ENCODE measurements at regions not wholly inside any gene's neighbourhood (a gene's known extent, or its start where the extent isn't known, plus 50 kb on each side); places are given as distances from the start of the nearest gene placed in this dataset.

DNA sequence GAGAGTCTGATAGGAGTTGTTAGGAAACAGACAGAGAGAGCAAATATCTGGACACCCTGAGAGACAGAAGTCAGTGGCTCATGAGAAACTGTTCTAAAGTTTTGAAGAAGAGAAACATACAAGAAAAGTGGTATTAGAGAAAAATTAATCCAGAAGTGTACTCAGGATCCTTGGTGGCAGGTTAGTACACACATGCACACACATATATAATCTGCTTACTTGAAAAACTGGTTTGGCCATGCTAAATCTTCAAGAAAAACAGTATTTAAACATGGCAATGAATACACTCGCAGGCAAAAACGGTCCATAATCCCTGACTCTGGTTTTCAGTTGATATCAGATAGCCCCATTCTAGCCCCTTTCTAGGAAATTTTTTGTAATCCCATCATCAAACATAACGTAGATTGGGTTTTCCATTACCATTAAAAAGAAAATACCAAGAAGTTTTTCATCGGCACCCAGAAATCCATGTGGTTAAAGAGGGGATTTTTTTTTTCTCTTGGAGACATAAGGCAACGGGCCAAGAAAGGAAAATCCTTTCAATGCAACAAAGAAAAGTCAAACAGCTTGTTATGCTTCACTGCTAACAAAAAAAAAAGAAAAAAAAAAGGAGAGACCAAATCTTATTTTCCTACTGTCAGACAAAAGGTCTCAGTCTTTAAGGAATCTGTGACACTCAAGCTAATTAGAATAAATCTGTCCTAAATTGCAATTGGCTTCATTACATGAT, 178.0 kb upstream of the MIR17HG start:
- no peak for DNase-seq

DNA sequence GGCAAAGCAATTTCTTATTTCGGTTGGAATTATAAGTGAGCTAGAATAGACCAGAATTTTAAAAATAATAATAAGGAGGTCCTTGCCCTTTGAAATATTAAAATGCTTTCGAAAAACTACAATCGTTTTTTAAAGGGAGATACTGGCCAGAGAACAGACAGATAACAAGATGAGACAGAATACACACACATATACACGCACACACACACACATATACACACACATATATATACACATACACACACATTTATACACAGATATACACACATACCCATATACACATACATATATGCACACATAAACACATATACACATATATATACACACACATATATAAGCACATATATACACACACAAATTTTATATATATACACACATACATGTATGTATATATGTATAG, 175.3 kb upstream of the MIR17HG start:
- no peak for DNase-seq

DNA sequence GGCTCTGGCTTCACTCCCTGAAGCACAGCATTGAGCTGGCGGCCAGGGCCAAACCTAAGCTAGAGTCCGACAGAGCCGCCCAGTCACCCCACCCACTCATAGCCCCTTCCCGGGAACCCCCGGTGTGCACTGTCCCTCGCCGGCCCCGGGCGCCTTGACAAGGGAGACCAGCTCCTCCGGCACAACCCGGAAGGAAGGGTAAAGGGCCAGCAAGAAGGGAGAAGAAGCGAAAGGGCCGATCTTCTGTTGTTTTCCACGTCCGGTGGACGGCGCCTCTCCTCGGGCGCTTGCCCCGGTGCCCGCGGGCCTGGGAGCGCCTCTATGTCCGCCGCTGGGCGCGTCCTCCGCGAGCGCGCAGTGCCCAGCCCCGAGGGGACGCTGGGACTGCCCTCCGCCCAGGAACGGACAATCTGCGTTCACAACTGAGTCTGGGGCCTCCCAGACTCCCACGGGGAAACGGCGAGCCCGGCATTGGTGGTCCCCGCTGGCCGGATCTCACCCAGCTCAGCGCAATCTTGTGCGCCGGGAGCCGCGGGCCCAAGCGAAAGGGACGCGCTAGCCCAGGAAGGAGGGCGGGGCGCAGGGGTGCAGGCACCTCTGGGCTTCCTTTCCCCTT, 172.5 kb upstream of the MIR17HG start:
- DNase-seq = no peak

DNA sequence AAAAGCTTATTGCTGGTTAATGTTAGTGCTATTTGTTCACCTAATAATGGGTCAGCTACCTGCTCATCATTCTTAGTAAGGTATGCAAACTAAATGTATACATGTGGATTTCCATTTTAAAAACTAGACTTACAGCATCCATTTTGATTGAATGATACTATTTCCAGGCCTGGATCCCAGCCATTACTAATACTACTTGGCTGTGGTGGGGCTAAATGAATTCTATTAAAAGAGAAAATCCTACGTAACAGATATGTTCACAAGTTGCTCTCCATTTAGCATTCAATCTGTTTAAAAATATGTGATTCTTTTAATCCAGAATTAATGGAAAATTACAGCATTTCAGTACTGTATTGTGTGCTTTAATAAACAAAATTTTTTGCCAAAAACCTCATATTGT, 169.4 kb upstream of the MIR17HG start:
- no peak for DNase-seq

DNA sequence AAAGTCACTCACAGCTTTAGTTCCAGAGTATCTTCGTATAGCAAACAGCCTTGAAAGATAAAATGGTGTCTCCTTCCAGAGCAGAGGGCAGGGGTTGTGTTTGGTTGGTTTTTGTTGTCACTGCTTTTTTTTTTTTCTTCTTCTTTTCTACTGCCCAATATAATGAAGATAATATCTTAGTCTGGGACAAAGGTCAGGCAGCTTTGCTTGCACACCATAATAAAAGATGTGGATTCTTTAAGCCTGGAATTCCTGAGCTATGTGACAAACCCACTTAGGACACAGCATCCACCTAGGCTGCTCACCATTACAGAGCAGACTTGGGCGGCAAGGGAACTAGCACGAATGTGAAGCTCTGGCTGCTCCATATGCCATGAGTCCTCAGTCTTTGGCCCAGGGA, 165.6 kb upstream of the MIR17HG start:
- no peak for DNase-seq

DNA sequence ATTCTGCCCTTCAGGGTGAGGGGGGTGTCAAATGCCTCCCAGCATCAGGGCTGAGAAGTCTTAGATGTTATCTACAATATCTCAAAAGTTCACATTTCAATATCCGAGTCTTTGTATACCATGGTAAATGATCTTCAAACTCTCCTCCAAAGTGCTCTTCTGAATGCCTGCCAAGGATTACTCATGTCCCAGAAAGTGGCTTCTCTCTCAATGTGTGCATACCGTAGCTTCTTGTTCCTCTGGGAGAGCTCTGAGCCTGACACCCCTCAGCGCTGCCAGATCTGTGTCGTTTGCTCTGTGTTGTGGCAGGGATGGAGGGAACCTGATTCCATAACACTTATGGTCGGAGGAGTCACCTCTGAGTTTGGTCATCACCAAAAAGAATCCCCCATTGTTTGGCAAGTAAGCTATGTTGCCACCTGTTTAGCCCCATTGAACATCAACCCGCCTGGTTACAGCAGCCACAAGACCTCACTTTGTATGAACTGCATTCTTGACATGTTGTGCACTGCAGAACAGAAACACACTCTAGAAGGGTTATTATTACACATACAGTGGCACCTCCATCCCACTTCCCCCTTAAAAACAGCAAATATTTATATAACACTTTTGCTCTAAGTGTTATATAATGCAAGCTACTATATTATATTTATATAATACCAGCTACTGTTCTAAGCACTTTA, 163.1 kb upstream of the MIR17HG start:
- DNase-seq = no peak

GRCh38 chr13:91185294-91185863, 162.1 kb upstream of the MIR17HG start:
- DNase-seq = no peak

- no peak for DNase-seq
Measured at GRCh38 chr13:91187522-91187921, 160.0 kb upstream of the MIR17HG start.

DNA sequence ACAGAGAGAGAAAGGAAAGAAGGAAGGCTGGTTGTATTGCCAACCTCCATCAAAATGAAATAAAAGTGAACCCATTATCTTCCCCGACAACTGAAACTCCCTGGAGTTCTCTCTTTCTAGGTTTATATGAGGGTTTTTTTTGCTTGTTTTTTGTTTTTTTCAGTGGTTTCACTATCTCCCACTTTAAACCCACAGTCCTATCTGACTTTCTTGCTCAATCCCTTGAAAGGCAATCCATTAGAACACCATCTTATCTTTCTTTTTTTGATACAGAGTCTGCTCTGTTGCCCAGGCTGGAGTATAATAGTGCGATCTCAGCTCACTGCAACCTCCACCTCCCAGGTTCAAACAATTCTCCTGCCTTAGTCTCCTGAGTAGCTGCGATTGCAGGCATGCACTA, 158.0 kb upstream of the MIR17HG start:
- DNase-seq = no peak

DNA sequence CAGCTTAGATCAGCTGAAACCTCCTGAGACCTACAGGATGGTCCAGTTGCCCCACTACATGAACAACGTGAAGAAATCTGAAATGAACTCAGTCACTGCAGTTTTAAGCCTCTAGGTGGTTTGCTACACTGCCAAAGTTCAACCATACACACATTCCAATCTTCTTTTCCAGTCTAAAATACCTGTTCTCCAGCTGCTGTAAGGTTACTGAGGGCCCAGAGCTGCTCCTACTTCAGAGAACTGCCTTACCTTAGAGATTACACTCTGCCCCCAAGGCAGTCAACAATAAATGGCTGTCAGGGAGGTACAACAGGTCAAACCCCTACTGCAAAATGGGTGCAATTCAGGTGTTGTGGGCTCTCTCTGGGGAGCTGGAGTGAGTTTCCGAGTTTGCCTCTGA, 154.1 kb upstream of the MIR17HG start:
- DNase-seq = no peak

DNA sequence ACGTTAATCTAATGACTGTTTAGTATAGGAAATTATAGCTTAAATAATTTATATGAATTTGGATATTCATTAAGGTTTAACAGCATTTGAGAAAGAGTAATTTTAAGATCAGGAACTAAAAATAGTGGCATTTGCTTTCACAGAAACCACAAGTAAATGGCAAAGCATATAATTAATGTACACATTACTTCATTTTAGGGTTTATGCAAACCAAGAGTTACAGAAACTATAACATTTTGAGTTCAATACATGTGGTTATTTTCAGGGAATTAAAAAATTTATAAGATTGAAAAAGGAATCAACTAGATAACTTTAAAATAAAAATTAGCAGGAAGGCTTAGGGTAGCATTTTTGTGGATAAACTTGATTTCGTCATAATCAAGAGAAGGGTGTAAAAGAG, 151.7 kb upstream of the MIR17HG start:
- DNase-seq = no peak

GRCh38 chr13:91196958-91197357, 150.5 kb upstream of the MIR17HG start:
- DNase-seq = no peak

DNA sequence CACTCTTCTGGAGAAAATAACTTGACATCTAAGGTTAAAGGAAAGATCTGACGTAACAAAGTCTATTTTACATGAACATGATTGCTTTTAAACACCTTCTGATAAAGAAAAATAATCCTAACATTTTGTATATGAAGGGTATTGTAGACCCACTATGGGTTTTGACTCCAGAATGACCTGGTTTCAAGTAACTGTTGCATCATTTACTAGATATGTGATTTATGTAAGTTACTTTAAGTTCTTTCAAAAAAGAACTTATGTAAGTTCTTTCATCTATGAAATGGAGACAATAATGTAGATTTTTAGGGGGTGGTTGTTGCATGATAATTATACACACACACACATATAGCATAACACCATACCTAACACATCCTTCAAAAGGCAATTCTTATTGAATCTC, 147.6 kb upstream of the MIR17HG start:
- DNase-seq = no peak

DNA sequence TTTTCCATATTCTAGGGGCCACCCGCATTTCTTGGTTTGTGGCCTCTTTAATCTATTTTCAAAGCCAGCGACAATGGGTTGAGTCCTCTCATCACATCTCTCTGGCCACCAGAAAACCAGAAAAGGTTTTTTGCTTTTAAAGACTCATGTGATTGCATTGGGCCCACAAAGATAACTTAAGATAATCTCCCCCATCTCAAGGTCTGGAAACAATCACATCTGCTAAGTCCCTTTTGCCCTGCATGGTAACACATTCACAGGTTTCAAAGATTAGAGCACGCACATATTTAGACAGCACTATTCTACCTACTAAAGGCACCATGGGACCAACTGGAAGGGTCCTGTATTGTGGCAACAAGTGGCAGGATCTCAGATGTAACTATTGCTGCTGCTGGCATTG, 147.0 kb upstream of the MIR17HG start:
- no peak for DNase-seq

DNA sequence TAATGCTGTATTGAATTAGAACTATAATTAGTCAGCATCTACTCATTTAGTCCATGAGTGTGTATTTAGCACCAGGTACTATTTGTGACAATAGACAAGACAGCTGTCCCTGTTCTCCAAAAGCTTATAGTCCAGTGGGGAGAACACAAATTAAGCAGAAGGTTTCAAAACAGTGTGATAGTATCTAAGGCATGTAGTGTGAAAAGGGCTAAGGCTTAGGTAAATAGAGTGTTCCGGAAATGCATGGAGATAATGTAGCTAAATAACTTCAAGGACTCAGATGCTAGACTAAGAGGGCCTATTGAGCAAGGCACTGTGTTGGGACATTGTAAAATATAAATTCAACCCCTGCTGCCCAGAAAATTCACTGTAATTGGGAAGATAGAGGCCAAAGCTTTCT, 144.1 kb upstream of the MIR17HG start:
- no peak for DNase-seq

DNA sequence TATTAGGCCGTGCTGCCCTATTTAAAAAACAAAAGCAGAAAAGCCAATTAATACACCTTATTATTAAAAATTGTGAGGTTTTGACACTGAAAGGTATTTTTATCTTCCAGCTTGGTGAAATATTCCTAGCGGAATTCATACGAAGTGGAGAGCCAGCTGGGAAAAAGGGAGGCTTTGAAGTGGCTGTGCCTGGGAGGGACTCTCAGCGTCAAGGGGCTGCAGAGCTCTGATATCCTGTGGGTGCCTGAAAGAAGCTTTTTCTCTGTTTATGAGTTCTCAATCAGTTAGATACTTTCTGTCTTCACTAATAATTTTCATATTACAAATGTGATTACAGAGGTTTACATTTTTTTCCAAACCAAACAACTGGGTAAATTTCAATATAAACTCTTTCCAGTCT, 140.2 kb upstream of the MIR17HG start:
- DNase-seq = no peak

DNA sequence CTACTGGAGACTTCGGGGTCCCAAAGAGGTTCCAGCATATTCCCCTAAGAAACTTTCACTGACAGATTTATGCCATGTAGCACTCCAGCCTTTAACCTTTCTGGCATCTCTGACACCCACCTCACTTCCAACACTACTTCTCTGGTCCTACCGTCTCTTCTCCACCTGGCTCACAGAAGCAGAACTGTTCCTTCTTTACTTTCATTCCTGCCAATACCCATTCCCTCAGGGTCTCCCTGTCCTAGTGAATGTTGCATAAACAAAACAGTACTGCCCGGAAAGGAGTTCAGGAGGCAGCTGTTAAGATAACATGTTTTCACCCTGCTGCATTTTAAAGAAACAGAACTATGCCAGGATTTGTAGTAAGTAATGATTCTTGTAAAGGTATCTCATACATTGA, 136.0 kb upstream of the MIR17HG start:
- no peak for DNase-seq

DNA sequence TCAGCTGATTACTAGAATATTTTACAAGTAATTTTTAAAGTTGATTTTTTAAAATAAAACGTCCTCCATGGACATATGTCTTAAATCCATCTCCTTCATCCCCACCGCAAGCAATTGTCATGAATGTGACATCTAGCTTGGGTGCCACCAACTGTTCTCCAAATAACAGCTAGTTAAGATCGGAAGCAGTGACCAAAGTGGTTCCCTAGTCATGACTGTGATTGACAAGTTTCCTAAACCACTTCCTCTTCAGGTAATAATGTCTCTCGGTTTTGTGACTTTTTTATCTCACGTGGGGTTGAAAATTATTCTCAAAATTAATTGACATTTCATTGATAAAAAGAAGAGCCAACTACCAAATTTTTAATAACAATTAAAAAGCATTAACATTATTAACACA, 135.3 kb upstream of the MIR17HG start:
- no peak for DNase-seq

DNA sequence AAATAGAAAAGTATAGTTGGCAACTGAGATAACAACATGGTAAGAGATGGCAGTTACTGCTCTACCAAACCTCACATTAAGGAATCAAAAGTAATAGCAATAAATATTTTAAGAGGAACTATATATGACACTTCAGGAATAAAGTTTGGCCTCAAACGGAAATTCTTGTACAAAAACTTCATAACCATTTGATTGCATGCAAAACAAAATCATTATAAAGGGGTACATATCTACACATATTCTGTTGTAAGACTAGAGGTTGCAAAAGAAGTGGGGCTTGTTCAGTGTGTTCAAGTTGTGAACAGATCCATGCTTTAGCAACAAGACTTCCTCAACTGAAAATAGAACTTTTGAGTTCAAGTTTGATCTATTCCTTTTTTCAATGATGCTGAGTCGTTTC, 133.5 kb upstream of the MIR17HG start:
- DNase-seq = no peak

- no peak for DNase-seq
Measured at GRCh38 chr13:91216928-91217700, 130.4 kb upstream of the MIR17HG start.

DNA sequence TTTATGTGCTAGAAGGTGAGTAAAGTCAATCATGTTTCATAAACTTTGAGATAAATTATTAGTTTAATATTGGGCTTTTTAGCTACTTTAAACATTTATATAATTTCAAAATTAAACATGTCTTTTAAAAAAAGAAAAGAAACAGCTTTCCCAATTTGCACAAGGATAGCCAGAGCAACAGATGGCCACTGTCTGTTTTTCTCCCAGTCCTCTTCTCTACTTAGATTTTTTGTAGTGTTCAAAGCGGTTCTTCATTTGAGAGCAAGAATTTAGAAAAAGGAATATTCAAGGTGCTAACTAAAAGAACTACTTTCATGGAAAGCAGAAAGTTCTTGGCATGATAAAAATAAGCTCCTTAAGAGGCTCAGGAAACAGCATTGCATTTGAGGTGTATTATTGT, 128.3 kb upstream of the MIR17HG start:
- no peak for DNase-seq

- DNase-seq = no peak
Measured at GRCh38 chr13:91220872-91221271, 126.6 kb upstream of the MIR17HG start.

- DNase-seq = no peak
Measured at GRCh38 chr13:91228108-91228507, 119.4 kb upstream of the MIR17HG start.
